NCI-H345 treated with DMSO at 0.1 percent for 48 hours (cell line): ENCODE measurements at regions not wholly inside any gene's neighbourhood (a gene's known extent, or its start where the extent isn't known, plus 50 kb on each side); places are given as distances from the start of the nearest gene placed in this dataset.

Experiments used
- DNase-seq: peaks from one replicate; lab custom pipeline; 2025; ENCODE audit not compliant: unreplicated experiment; lab: John Stamatoyannopoulos, UW

DNA sequence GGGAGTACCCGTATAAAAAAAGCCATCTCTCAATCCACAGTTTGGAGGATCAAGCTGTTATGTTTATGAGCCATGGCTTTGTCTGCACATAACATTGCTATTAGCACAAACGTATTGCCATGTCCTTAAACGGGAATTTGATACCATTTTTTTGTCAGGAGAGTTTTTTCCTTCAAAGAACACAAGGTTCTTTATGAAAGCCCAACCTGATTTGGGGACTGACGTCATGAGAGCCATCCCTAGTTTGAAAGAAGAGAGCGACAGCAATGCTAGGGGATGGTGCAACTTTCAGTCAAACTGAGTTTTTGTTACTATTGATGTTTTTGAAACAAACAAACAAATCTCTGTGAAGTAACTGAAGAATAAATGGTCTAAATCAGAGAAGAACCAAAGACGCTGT is 376.6 kb downstream of the EIPR1 start:
- DNase-seq = no peak

DNA sequence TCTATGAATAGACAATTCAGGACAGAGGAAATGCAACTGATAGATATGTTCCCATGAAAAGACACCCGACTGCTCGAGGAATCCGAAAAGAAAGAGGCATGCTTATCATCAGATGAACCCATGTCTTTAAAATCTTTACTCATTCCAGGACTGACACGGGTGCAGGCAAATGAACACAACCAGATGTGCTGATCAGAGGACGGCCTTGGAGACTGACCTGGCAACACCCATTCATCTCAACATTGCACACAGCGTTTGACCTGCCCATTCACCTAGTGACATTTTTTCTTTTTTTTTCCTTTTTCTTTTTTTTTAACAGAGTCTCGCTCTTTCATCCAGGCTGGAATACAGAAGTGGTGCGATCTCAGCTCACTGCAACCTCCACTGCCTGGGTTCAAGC is 377.5 kb downstream of the EIPR1 start:
- DNase-seq = no peak

DNA sequence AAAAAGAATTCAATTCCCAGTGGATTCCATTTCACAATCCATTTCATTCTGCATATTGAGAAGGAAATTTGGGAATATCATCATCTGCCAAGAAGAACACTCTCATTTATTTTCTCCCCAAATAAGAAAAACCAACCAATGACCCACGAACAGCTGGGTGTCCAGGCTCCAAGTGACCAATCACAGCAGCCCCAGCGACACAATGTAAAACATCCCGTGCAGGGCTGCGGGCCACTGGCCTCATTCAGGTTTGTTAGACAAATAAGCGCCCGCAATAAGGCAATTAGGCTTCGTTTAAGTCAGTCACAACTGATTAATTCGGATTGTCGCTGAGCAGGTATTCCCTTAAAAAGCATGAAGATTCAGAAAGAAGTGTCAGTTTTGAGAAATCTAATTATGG is 378.6 kb downstream of the EIPR1 start:
- DNase-seq = no peak

DNA sequence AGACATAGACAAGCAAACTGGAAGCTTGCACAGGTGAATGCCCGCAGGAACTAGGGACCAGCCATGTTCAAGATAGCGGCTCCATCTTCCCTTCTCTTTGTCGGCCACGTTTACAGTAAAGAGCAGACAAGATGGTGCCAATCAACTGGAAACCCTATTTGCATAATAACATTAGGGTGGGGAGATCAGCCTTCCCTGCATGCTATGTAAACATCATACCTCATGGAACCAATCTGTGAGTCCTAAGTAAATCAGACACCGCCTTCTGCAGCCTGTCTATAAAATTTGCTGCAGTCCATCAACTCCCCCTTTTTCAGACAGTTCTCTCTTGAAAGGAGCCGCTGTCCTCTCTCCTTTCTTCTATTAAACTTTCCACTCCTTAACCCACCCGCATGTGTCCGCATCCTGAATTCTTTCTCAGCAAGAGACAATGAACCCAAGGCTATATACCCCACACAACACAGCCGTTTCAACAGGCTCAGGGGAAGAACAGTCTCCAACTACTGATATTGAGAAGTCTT is 384.4 kb downstream of the EIPR1 start:
- DNase-seq = no peak

DNA sequence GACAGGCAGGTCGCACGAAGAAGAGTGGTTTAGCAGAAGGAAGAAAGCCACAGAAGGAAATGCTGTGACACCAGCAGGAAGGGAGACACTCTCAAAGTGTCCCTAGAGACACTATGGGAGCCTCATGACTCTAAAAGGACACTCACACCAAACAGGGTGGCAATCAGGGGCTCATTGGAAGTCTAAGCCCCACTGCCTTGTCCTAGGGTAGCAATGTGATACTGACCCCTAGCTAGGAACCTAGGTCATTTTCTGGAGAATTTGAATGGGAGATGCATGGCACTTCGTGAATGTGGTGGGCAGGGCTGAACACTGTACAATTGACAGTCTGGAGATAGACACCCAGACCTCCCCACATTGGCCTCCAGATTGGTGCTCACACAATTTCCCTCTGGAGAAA is 385.0 kb downstream of the EIPR1 start:
- no peak for DNase-seq

DNA sequence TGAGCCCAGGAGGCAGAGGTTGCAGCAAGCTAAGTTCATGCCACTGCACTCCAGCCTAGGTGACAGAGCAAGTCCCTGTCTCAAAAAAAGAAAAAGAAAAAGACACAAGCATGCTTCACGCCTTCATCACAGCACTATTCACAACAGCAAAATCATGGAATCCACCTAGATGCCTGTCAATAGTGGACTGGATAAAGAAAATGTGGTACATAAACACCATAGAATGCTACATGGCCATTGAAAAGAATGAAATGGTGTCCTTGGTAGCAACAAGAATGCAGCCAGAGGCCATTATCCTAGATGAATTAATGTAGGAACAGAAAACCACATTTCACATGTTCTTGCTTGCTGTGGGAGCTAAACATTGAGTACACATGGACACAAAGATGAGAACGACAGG is 392.6 kb downstream of the EIPR1 start:
- no peak for DNase-seq

DNA sequence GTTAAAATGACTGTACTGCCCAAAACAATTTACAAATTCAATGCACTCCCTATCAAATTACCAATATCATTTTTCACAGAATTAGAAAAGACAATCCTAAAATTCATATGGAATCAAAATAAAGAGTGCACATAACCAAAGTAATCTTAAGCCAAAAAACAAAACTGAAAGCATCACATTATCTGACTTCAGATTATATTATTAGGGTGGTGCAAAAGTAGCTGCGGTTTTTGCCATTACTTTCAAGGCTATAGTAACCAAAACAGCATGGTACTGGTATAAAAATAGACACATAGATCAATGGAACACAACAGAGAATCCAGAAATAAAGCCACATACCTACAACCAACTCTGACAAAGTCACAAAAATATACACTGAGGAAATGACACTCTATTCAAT is 396.6 kb downstream of the EIPR1 start:
- no peak for DNase-seq

DNA sequence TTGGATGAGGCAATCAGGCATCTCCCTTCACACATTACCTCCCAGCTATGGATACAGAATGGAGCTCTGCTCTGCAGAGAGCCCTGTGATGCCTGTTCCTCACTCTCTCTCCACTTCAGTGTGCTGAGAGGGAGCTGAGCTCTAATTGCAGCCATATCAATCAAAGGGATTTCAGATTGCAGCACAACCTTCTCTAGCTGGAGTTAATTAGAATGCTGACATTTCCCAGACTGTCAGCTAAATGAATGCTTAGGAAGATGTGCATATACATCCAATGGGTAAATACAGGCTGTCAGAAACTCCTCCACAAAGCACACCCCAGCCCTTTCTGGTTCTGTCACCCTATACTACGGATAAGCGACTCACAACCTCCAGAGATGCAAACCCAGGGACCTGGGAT is 402.6 kb downstream of the EIPR1 start:
- no peak for DNase-seq

DNA sequence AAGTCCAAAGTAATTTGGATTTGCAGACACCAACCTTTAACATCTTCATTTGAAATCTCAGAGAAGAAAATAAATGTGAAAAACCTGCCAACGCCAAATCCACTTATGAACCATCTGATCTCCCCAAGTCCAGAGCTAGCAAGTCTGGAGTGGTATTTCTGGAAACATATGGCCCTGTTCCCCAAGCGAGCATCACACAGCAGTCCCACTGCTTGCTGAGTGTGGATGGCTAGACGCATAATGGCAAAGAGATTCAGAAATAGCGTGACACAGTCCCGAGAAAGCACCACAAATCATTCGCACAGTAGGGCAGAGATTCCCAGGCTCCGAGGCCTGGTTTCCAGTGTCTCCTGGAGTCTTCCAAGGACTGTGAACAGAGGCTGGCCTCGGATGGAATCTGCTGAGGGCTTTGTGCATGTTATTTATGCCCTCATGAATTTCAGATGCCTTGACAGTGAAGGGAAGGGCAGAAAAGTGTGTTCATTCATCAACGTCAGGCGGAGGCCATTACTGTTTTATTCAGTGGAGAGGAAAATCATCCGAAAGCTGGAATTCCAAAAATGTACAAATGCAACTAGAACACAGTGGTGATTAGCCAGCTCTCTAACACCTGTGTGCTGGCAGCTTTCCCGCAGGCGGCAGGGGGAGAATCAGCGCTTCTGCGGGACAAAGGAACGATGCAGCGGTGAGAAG is 417.0 kb downstream of the EIPR1 start:
- no peak for DNase-seq

DNA sequence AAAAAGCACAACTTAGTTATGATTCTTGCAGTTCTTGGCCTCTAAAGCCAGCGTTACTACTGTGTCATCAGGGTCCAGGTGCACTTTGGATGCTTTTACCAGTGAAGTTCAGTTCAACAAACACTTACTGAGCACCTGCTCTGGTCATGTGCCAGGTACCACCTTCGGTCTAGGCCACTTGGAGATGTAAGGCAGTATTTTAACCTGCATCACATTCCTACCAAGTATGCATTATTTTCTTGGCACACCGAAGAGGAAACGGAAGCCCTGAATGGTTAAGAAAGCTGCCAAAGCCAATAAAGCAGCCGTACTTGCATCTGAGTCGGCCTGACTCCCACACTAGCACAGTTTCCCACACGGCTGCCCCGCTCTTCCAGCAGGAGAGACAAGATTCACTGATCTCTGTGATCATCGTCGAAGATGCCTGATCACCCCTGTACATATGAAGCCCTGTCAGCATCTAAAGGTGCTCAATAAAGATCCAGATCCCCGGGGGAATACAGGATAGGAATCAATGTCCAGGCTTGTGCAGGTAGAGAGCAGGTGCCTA is 427.1 kb downstream of the EIPR1 start:
- DNase-seq = peak; percentile 77

DNA sequence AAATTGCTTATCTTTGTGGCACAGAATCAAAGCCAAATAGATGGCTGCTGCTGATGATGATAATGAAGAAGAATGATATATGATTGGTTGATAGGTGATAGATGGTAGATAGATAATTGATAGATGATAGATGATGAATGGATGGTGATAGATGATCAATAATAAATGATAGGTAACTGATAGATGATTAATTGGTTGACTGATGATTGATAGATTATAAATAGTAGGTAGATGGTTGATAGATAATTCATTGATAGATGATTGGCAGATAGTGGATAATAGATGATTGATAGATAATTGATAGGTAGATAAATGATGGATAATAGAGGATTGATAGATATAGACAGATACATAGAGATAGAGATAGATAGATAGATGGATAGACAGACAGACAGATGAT is 430.2 kb downstream of the EIPR1 start:
- DNase-seq = no peak

DNA sequence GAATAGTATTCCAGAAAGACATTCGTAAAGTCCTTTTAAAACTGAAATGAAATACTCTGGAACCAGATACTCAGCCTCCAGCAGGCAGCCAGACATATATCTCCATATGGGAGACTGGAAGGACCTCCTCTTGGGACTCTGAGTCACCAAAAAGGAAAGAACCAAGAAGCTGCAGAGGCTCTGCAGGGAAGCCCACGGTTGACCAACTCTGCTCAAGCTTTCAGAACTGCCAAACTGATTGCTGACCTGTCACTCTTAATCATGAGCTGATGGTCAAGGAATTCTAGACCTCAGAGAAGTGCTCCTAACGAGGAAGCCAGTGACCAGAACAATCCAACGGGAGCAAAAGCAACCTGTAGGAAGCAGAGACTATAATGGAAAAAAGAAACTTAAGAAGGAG is 434.7 kb downstream of the EIPR1 start:
- no peak for DNase-seq

DNA sequence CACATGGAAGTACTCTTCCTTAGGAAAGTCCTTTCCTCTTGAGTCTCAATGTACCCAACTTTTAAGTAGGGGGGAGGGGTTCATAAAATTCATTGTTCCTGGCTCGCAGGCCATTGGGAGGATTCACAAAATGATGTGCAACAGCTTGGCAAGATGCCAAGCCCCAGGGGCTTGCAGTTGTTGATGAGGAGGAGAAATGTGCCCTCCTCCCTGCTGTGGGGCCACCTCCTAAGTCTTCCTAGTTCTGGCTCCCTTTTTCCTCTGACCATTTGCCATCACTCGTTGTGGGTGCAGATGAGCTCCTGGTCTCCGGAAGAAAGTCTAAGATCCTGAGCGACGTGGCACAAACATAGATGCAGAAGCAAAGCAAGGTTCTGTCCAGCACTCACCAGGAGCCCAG is 435.4 kb downstream of the EIPR1 start:
- no peak for DNase-seq

DNA sequence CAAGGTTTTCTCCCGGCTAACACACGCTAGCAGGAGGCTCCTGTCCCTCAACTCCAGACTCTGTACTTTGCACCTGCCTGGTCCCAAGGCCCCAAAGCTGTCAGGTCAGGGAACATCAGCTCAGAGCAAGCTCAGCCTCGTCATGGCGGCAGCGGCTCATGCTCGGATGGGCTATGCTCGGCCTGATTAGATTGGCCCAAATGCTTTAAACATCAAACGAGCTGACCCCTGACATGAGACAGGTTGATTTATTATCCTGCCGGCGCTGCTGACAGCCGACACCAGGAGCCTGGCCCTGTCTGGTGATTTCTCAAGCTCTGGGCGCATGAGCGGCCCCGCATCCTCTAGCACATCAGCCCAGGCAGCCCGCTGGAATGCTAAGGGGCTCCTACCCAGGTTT is 436.4 kb downstream of the EIPR1 start:
- DNase-seq = no peak

DNA sequence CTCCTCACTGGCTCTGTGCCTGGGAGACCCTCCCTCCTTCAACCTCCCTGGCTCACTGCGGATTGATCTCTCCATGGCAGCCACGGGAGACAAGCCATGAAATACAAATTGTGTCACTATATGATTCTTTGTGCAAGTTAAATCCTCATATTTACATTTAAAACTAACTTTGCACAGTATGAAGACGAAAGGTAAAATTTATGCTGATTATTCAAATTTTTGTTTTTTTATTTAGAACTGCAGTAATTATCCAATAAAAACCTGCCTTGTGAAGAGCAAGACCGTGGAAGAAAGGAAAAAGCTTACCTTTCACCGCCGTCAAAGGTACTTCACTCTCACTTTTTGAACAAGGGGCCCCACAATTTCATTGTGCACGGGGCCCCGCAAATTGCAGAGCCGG is 436.9 kb downstream of the EIPR1 start:
- DNase-seq = no peak

DNA sequence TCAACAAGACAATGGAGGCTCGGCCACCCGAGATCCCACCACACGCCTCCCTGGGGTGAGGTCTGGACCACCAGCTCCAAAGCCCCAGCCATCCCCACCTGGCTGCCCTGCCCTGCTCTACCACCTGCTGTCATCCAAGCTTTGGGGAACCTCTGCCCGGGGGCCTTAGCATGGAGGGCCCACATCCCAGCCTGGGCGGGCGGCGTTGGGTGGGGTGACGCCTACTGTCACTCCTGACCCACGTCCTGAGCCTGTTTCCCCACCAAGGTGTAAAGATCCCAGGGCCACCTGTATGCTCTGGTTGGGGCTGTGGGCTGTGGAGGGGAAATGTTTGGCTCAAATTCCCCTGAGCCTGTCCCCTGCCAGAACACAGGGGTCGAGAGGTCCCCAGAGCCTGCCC is 437.6 kb downstream of the EIPR1 start:
- no peak for DNase-seq

DNA sequence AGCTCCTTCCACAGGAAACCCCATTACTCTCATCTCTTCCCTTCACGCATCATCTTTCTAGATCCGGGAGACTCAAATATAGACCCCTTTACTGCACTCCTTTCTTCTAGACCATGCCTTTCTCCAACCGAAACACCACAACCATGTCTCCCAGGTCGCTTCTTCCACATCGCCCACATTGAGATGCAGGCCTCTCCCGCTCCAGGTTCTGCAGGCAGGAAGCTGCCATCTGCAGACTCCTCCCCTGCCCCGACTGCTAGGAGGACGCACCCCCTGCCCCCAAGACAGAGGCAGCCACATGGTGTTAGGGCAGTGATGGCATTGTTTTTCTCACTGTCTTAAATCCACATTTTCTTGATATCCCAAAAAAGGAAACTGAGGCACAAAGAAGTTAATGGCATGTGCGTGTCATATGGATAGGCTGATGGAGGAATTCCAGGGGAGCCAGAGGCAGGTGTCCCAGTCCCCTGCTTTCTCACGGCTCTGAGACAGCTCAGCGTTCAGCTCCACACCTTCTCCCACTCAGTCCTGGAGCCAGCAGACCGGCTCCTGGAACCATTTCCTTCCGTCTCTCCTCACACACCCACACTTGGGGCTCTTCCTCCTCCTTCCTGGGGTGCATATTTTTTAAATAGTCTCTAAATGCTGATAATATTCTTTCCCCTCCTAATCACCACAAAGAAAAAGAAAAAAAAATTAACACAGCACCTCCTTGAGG is 438.4 kb downstream of the EIPR1 start:
- no peak for DNase-seq

DNA sequence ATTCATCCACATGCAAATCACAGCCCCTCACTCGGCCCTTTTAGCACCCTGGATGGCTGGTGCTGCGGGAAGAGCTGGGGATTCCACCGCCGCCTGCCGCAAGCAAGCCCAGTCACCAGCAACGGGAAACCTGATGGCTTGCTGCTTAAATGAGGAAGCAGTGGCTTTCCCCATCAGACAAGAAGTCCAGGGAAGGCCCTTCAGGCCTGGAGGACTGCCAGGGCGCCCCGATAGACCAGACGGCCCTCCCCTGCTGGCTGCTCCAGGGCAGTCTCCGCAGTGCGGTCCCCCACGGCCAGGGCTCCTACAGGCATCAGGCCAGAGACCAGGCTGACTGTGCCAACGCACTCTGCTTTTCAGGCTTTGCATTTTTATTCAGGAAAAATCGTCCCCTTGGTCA is 439.1 kb downstream of the EIPR1 start:
- no peak for DNase-seq

DNA sequence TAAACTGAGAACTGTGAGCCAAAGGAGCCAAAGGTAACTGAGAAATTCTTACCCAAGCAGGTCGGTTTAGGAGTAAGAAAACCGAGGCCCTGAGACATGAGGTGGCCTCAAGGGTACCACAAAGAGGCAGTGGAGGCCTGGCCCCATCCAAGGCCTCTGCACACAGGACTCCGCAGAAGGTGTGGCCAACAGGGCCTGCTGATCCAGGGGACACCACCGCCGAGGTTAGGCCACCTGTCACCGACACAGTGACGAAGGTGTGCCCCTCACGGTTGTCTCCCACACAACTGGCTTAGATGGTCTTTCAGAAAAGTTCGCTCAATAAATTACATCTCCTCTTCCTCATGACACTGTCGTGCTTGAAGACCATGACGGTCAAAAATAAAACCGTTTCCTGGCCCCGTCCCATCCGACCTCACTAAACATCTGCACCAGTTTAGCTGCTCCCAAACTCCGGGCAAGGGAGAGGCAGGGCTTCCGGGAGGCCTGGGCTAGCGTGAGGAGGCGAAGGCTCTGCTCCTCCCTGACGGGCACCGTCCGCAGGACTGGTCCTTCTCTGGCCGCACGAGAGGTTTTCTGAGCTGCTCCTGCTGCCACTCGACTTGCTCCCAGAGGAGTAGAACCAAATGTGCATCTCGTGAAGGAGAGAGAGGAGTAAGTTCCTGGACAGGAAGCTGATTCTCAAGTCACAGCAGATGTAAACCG is 442.0 kb downstream of the EIPR1 start:
- DNase-seq = no peak

DNA sequence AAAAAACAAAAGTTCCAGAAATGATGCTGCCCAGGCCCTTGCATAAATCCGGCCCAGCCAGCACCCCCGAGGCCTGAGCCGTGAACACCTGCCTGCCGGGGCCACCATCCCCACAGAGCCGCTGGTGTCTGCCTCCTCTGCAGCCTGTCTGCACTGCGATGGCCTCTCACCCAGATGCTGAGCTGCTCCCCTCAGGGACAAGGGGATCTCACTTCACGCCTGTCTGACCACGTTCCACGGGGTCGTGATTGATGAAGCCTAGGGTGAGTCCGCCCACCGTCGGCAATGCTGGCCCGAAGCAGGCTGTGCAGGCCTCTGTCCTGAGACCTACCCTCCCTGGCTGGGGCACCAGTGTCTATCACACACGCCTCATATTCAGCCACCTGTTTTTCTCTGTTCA is 444.2 kb downstream of the EIPR1 start:
- no peak for DNase-seq

DNA sequence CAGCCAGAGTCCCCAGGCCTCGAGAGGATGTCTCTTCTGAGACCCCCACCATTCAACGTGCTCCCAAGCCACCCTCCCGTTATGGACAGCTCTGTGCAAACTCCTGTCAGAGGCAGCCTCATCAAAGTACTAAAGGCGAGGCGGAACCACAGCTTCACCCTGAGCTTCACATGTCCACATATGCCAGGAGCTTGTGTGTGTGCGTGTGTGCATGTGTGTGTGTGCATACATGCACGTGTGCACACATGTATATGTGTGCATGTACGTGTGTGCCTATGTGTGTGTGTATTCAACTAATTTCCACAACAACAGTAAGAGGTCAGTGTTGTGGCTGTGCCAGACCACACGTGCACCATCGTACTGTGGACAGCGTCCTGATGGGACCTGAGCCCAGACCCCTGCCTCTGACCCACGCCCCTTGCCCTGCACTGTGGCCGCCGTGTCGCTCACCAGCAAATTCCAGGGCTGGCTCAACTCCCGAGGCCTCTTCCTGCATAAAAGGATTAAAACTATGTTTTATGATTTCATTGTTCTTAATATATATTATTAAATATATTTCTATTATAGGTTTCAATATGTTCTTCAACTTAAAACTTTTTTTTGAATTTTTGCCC is 444.8 kb downstream of the EIPR1 start:
- no peak for DNase-seq
